ELF-1 (cell line): ENCODE measurements at regions not wholly inside any gene's neighbourhood (a gene's known extent, or its start where the extent isn't known, plus 50 kb on each side); places are given as distances from the start of the nearest gene placed in this dataset.
"Not testable (repeated sequence)": the region's sequence is repeated elsewhere in the genome, so short reads cannot be mapped to it uniquely, and the experiment has no call there.

Experiments
- DNase-seq: peaks from one replicate; pipeline ENCODE4 v3.0.0-alpha.2; 2016; ENCODE audit warnings: low read depth, low spot score

DNA sequence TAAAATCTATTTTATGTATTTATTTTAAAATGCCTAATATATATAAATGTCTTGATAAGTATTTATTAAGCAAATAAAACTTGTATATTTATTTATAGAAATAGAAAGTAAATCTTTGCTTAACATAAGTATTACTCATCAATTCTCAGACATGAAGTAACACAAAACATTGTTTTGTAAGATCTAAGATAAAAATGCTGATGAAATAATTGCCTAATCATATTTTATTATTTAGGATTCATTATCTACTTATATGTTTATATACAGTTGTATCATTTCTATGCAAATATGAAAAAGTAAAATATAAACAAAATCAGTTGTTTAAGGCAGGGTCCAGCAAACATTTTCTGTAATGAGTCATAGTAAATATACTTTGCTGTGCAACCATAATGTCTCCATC, 507.8 kb upstream of the CNTN5 start:
- DNase-seq = no peak

DNA sequence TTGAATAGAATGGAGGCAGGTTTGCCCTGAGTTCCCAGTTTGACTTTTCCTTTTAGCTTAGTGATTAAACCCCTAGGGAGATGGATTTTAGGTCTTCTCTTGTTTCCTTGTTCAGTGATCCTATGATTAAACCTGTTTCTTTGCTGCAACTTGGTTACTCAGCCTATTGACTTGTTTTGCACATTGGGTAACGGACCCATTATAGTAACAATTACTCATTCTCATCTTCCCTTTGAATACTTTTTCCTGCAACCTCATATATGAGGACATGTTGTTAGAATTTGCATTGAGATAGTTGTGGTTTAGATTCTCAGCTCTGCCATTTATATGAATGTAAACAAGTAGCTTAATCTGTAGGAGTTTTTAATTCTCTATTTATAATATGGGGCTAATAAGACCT, 489.2 kb upstream of the CNTN5 start:
- no peak for DNase-seq

DNA sequence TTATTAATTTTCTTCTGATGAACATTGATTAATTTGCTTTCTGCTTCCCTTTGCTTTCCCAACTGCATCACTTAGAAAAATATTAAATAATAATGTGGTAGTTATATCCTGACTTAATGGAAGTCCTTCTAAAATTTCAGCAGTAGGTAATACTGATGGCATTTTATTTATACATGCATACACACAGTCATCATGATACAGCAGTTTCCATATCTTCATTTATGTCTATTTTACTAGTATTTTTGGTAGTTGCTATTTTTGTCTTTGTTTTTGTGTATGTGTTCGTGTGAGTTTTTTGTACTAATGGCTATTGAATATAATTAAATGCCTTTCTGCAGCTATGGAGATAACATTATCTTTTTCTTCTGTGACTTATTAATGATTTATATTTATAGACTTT, 484.7 kb upstream of the CNTN5 start:
- DNase-seq = no peak

DNA sequence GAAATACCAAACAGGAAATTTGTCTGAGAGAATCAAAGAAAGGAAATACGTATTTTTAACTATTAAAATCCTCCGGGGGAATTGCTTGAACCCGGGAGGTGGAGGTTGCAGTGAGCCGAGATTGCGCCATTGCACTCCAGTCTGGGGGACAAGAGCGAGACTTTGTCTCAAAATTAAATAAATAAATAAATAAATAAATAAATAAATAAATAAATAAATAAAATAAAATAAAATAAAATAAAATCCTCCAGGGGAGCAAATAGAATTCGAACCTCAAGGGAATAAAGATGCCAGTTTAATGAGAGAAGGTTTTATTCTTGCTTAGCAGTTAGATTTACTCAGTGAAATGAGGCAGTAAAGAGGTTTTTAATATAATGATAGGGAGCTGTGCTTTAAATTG, 482.4 kb upstream of the CNTN5 start:
- DNase-seq = not testable (repeated sequence)

DNA sequence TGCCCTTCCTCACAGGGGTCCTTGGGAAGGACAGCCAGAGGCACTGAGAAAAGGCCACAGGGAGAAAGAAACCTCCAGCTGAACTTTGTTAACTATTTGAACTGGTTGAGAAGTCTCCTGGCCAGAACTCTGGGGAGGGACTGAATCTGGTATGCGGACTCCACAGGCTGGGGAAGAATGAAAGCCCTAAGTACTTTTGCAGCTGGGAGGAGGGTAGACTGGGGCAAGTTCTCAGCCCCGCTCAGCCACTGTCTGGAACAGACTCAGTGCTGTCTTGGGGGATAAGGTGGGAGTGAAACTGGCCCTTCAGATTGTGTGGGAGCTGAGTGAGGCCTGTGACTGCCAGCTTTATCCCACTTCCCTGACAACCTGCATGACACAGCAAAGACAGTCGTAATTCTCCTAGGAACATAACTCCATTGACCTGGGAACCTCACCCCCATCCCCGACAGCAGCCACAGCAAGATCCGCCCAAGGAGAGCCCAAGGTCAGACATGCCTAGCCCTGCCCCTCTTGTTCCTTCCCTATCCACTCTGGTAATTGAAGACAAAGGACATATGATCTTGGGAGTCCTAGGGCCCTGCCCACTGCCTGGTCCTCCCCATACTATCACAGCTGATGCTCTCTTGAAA, 475.1 kb upstream of the CNTN5 start:
- peak; percentile 34 for DNase-seq

DNA sequence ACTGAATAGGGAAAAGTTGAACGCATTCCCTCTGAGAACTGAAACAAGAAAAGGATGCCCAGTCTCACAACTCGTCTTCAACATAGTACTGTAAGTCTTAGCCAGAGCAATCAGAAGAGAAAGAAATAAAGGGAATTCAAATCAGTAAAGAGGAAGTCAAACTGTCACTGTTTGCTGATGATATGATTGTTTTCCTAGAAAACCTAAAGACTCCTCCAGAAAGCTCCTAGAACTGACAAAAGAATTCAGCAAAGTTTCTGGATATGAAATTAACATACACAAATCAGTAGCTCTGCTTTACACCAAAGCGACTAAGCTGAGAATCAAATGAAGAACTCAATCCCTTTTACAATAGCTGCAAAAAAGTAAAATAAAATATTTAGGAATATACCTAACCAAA, 471.2 kb upstream of the CNTN5 start:
- no peak for DNase-seq

DNA sequence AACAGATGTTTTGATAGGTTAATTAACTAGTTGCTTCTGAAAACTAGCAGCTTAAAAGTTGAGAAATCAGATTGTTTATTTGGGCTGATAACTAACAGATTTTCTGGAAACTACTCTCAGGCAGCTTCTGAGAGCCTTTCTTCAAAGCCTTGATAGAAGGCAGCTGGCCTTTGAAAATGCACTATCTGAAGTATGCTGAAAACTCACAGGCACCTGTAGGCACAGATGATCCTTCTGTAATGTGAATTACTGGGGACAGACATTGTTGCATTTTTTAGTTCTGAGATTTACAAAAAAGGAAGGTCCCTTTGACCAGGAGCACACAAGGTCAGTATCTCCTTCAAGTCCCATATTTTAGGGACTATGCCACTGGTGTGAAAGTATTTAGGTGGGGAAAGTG, 460.8 kb upstream of the CNTN5 start:
- DNase-seq = no peak

DNA sequence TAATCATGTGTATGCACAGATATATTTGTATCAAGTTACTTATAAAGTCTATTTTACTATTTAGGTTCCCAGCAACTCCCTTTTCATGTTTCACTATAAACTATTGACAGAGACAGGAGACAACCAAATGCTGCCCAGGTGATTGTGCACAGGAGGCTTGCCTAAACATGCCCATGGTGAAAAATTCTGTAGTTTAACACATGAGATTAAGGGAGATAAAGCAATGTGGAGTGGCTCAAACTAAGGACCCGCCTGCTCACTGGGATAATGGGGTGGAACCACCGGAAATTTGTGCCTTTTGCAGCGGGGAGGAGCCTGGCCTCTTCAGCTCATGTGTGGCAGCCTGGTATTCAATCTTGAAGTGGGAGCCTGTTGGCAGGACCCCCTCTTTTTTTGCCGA, 459.5 kb upstream of the CNTN5 start:
- no peak for DNase-seq

DNA sequence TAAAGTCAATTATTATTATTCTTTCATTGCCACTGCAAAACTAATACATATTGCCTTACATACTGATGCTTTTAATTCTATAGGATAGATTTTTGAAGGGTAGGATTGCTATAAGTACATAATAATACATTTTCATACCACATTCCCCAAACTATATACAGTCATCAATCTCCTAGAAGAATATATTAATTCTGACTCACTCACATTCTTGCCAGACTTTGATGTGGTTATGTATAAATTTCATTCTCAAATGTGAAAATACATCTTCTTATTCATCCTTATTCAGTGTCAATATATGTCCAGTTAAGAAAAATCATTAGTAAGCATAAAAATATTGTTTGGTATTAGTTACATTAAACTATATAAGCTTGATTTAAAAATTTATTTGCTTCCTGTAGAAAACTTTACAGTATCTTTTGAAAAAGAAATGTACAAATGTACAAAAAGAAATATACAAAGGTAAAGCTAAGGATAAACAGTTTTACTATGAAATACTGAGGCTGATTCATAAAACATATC, 458.8 kb upstream of the CNTN5 start:
- DNase-seq = no peak

DNA sequence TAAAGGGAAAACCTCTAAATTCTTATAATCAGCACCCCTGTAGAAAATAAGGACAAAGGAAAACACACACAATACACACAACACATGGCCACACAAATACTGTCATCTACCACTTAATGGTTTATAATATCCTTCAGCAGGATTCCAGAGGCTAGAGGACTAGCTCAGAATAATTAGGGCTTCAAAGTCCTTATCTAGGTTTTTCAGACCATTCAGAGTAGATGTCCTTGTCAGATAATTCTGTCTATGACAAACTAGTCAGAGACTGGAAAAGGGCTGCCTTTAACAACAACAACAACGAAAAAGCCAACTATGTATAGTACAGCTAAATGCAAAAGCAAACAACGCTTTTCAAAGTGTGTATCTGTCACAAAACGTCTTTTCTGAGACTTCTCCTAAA, 456.5 kb upstream of the CNTN5 start:
- no peak for DNase-seq

DNA sequence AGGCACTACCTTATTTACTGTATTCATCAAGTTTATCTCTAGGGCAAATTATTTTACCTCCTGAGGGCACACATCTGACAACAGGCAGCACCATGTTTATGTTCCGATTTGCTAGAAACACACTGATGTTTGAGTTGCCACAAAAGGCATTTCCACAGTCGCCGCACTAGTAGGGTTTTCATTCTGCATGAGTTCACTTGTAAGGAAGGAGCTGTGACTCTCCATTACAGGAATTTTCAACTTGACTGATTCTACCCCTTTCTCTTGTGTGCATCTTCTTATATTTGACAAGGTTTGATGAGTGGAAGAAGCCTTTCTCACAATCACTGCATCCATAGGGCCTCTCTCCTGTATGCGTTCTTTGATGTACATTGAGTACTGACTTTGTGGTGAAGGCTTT, 455.9 kb upstream of the CNTN5 start:
- DNase-seq = no peak

DNA sequence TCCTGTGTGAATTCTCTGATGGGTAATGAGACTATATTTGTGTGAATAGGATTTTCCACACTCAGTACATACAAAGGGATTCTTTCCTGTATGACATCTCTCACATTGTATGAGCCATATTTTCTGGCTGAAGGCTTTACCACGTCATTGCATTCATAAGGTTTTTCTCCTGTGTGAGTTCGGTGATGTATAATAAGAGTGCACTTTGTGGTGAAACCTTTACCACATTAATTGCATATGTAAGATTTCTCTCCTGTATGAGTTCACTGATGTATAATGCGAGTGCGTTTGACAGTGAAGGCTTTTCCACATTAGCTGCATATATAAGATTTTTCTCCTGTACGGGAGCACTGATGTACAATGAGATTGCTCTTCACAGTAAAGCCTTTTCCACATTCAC, 455.4 kb upstream of the CNTN5 start:
- no peak for DNase-seq

DNA sequence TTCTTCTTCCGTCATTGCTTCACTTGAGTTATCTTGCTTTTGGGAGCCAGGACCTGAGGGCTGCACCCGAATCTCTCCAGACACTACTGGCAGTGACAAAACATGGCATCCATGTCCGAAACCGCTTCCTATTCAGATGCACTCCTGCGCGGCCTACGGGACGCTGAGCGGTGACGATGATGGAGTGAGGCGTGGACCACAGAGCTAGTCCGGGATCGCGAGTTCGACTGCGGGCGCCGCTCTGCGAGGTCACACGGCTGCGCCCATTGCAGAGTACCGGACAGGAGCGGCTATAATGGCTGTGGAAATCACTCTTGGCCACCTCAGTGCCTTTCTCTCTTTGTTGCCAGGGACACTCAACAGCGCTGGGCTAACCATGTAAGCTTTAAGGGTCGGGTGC, 453.8 kb upstream of the CNTN5 start:
- DNase-seq = no peak

DNA sequence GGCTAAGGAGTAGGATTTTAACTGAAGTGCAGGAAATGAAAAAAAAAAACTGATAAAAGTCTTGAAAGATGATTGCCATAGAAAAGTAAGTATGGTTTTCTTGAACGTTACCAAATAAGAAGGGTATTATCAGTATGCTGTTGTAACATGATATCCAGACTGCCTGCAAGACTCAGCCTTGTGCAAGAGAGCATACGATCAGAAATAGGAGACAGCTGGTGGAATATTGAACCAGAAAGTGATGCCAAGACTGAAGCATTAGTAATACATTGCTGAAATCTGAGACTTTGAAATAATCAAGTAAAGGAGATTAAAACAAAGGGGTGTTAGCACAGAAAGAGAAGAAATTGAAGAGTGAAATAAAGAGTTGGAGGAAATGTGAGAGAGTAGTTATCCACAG, 452.7 kb upstream of the CNTN5 start:
- no peak for DNase-seq

DNA sequence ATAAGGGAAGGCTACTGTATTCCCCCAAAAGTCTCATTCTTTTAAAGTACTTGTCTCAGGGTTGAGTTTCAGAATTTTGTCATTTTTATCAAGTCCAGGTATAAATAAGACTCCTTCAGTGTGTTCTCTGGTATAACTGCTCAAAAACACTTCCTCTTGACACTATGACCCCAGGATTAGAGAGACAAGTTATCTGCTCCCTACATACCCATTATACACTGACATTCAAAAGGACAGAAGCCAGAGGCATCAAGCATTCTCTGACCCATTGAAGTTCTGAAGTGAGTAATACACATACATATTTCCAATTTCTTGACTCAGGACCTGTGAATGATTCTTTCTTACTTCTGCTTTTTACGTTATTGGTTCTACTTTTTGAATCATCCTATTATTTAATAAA, 447.8 kb upstream of the CNTN5 start:
- DNase-seq = no peak

DNA sequence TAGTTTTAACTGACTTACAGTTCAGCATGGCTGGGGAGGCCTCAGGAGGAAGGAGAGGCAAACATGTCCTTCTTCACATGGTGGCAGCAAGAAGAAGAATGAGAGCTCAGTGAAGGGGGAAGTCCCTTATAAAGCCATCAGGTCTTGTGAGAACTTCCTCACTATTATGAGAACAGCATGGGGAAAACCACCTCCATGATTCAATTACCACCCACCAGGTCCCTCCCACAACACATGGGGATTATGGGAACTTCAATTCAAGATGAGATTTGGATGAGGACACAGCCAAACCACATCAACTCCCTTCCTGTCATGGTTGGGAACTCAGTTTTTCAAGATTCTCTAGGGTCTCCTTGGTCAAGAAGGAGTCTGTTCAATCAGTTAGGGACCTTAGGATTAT, 432.9 kb upstream of the CNTN5 start:
- DNase-seq = no peak

DNA sequence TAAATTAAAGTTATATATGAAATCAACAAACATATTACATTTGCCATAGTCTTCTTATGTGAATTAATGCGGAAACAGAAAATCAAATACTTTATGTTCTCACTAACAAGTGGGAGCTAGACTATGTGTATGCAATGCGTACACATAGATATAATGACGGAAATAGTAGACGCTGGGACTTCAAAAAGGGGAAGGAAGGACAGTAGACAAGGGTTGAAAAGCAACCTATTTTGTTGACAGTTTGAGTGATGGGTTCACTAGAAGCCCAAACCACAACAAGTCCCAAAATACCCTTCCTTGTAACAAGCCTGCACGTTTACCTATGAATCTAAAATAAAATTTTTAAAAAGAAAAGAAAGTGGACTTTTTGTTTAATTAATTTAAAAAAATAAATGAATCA, 430.8 kb upstream of the CNTN5 start:
- DNase-seq = no peak

DNA sequence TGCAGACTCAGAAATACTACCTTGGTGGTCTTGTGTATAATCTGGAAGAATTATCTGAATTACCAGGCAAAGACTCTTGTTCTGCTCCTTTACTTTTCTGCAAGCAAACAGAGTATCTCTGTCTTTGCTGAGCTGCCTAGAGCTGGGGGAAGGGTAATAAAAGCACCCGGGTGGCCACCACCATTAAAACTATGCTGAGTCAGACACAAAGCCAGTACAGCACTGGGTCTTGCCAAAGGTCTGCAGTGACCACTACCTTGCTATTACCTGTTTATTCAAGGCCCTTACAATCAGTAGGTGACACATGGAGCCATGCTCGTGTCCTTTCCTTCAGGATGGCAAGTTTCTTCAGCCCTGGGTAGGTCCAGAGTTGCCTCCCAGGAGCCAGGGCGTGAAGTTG, 420.6 kb upstream of the CNTN5 start:
- DNase-seq = no peak

DNA sequence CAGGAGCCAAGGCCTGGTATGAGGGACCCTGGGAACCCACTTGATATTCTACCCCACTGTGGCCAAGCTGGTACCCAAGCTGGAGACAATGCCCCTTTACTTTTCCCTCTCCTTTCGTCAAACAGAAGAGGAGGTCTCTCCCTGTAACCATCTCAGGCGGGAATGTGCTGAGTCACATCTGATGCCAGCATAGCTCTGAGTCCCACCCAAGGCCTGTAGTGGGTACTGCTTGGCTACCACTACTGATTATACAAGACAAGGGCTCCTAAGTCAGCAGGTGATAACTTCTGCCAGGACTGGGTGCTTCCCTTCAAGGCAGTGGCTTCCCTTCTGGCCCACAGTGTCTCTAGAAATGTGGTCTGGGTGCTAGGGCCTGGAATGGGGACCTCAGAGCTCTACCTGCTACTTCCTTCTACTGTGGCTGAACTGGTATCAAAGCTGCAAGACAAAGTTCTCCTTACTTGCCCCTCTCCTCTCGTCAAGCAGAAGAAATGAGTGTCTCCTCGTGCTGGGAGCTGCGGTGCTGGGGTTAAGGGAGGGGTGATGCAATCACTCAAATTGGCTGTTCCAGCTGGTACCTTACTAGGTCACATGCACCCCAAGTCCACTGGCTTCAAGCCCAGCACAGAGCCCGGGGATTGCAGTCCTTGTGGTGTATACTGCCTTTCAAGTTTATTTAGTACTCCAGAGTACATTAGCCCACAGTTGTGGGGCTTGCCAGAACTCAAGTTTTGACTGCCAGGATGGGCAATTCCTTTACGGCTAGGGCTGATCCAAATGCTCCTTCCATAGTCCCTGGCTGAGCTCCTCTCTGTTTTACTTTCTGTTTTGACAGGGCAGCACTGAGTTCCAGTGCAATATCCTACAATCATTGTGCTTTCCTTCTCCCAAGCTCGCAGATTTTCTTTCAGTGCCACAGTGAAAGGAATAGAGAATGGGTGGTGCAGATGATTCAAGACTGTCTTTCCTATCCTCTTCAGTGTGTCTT, 419.7 kb upstream of the CNTN5 start:
- DNase-seq = no peak

DNA sequence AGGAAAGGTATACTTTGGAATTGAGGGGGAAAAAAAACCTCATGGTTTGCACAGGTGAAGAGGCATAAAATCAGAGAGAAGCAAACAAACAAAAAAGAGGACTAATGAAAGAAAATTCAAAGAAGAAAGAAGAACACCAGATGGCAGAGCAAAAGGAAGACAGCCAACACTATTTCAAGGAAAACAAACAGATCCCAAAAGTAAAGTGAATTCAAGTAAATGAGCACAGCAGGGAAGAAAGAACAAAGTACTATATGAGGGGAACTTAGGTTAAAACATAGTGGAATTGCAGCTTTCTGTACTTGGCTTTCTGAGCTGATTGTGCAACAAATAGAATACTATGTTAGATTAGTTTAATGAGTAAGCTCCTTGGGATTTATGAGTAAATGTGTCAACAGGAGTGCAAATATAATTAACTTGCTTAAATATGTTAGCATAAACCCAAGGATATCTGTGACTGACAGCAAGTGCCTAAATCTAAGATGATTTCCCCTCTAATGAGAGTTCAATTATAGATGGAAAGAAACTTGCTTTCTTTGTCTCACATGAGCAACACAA, 404.6 kb upstream of the CNTN5 start:
- no peak for DNase-seq

DNA sequence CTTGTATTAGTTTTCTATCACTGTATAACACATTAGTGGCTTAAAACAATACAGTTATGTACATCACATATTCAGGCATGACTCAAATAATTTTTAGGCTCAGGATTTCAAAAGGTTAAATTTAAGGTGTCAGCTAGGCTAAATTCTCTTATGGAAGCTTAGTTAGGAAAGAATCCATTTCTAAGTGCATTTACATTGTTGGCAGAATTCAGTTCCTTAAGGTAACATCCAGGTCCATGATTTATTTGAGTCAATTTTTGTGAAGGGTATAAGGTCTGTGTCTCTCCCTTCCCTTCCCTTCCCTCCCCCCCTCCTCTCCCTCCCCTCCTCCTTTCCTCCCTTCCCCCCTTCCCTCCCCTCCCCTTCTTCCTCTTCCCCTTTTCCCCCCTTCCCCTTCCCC, 399.0 kb upstream of the CNTN5 start:
- DNase-seq = no peak

DNA sequence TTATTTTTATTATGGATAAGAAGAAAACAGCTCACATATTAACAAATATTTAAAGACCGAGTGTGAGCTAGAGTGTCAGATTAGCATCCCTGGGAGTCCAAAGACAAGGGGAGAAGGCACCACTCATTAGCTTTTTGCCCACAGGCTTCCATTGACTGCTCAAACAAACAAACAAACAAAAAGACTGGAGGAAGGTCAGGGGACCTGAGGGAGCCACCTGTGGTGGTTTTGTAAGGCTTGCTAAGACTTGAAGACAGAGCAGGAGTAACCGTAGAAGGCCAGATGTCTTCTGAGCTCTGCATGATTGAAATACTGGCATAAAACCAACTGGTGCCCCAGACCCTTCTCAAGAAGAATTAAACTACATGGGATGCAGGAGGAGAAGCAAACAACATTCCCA, 395.2 kb upstream of the CNTN5 start:
- peak; percentile 36 for DNase-seq

DNA sequence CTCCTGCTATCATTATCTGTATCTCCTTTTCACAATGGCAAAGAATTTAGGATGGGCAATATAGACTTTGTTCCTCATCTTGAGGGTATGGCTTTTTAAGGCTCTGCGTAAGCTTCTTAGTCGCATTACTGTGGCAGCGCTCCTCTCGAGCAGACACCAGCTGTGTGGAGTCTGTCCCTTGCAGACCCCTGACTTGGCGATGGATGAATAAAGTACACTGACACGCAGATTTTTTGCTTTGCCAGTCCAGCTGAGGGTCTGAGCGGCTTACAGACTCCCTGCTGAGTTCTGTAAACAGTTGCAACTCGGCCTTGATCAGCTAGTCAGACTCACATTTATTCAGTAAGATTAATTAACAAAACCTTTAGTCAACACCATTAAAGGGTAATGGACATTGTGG, 390.0 kb upstream of the CNTN5 start:
- DNase-seq = no peak
